HL-60 (cell line): ENCODE measurements at regions not wholly inside any gene's neighbourhood (a gene's known extent, or its start where the extent isn't known, plus 50 kb on each side); places are given as distances from the start of the nearest gene placed in this dataset.

Experiments used
- DNase-seq, 2 experiments: peaks; one replicate each; pipeline ENCODE4 v3.0.0-alpha.2; 2010 to 2020; ENCODE audit warnings: low read depth in 1 of 2, low spot score in 1 of 2
- H3K27ac ChIP-seq: fragments of 250-450 bp; sonication (Bioruptor Pico); replicated peaks from 2 replicates; pipeline ENCODE4 v1.5.1; 2020; ENCODE audit warnings: mild to moderate bottlenecking, moderate library complexity
- H3K27me3 ChIP-seq: fragments of 250-450 bp; sonication (Bioruptor Pico); 2 replicates; pipeline ENCODE4 v1.5.1; 2021; ENCODE audit warnings: mild to moderate bottlenecking, moderate library complexity; ENCODE audit not compliant: insufficient read depth, poor library complexity, severe bottlenecking
- H3K4me3 ChIP-seq: replicated peaks from 2 replicates; pipeline ENCODE4 v1.5.1; 2011; ENCODE audit warnings: mild to moderate bottlenecking, control low read depth, low read length; ENCODE audit not compliant: insufficient read depth
- CTCF ChIP-seq: IDR thresholded peaks from one replicate; pipeline ENCODE4 v1.5.1; 2011; ENCODE audit warnings: low read length, control low read depth, inconsistent platforms; ENCODE audit not compliant: insufficient read depth
- GABPA ChIP-seq: IDR thresholded peaks from 2 replicates; pipeline ENCODE4 v1.6.1; 2012; ENCODE audit warnings: low read depth
- POLR2AphosphoS5 ChIP-seq: IDR thresholded peaks from 2 replicates; pipeline ENCODE4 v1.6.1; 2012; ENCODE audit warnings: low read depth
- REST ChIP-seq: IDR thresholded peaks from 2 replicates; pipeline ENCODE4 v1.6.1; 2012; ENCODE audit warnings: low read depth; ENCODE audit not compliant: insufficient replicate concordance
- SPI1 ChIP-seq: IDR thresholded peaks from 2 replicates; pipeline ENCODE4 v1.6.1; 2012; ENCODE audit warnings: low read depth, mild to moderate bottlenecking, borderline replicate concordance

- H3K27me3 ChIP-seq, result no peaks in the 10 kb centered on the region
- H3K4me3 ChIP-seq, result no peak overlapping the region
- TF ChIP-seq REST, result no peak
- TF ChIP-seq SPI1, result no peak
- TF ChIP-seq GABPA, result no peak
- no peak for TF ChIP-seq CTCF
- TF ChIP-seq POLR2AphosphoS5, result no peak
- DNase-seq, result no peak
- H3K27ac ChIP-seq, result no peak overlapping the region
Measured at GRCh38 chr9:107105784-107106183, 177.3 kb upstream of the RAD23B start.

- DNase-seq, result no peak
- no peaks in the 10 kb centered on the region for H3K27me3 ChIP-seq
Measured at GRCh38 chr9:107106416-107106815, 176.7 kb upstream of the RAD23B start.

More at GRCh38 chr9:107106416-107106815, 176.7 kb upstream of the RAD23B start:
- TF ChIP-seq REST (no peak), CTCF (no peak), POLR2AphosphoS5 (no peak), SPI1 (no peak), GABPA (no peak)
- H3K4me3 ChIP-seq, result no peak overlapping the region
- no peak overlapping the region for H3K27ac ChIP-seq
